HG03354 (cell line): ENCODE measurements at regions not wholly inside any gene's neighbourhood (a gene's known extent, or its start where the extent isn't known, plus 50 kb on each side); places are given as distances from the start of the nearest gene placed in this dataset.

Experiments used
- ATAC-seq: cut with Tn5 transposase; IDR thresholded peaks from one replicate; pipeline ENCODE4 v1.9.1; 2021; ENCODE audit warnings: mild to moderate bottlenecking; ENCODE audit not compliant: unreplicated experiment, poor library complexity, severe bottlenecking

DNA sequence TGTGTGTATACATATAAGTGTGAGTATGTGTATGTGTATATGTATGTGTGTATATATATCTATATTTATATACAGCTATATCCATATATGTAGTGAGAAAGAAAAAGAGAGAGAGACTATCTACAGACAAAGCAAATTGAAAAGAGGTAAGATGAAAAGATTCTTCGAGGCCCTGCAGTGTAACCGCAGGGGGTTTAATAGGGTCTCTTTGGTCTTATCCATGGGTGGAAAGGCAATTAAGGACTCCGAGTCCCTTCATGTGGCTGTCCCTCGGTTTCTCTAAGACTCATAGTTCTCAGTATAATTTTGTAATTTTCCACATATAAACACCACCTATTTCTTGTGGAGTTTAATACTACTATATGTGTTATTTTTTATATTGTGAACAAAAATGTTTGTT, 50.6 kb upstream of the JAZF1 start:
- no peak for ATAC-seq

DNA sequence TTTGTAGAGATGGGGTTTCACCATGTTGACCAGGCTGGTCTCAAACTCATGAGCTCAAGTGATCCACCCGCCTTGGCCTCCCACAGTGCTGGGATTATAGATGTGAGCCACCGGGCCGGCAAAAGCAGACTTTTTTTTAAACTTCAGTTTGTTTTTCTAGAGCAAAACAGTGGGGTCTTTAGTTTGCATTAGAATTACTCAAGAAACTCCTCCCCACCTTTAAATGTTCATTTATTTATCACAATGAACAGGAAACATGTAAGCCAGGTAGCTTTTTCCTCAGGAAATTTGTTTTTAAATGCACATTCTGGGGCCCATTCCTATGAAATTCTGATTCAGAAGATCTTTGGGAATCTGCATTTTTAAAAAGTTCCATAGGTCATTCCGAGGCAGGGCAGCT, 56.0 kb upstream of the JAZF1 start:
- ATAC-seq, result no peak

DNA sequence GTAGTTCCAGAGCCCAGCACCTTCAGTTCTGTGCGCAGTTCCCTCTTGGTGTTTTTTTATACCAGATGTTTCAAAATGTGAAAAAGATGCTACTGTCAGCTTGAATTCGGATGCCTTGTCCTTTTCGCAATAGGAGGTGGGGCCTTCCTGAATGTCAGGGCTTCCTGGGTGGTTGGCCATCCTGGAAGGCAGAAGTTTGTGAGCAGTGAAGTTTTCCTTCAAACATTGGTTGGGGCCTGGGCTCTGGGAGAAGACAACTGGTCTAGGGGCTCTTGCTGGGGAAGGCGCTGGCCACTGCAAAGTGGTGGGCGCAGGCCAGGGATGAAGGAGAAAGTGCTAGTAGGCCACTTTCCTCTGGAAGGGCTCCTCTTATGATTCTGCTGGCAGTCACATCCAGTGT, 56.8 kb upstream of the JAZF1 start:
- ATAC-seq, result no peak

DNA sequence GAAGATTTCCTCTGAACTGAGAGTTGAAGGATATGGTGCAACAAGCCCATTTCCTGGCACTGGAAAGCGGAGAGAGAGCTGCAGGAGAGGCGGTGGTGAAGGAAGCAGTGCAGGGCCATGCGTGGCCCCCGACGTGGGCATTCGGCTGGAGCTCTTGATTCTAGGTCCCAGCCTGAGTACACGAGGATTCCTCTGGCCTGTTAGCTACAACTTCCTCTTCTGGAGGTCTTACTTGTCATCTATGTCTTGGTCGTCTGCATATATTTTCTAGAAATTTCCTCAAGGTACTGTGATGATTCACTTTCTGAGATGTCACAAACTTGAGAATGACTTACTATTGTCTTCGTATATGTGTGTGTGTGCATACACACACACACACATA, 59.2 kb upstream of the JAZF1 start:
- no peak for ATAC-seq

DNA sequence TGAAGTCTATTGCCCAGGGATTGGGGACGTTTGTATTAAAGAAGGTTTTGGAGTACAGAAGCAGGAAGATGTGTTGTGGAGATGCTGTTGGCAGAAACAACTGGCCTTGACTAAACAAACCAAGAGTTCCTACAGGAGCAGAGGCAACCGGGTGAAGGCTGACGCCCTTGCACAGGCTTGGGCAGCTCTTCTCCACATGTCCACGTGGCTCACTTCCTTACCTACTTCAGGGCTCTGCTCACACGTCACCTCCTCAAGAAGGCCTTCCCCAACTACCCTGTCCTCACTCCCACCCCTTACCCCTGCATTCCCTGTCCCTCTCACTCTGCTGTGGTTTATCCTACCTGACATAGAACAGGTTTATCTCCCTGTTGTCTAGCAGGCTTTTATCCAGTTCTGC, 59.9 kb upstream of the JAZF1 start:
- ATAC-seq, result no peak

DNA sequence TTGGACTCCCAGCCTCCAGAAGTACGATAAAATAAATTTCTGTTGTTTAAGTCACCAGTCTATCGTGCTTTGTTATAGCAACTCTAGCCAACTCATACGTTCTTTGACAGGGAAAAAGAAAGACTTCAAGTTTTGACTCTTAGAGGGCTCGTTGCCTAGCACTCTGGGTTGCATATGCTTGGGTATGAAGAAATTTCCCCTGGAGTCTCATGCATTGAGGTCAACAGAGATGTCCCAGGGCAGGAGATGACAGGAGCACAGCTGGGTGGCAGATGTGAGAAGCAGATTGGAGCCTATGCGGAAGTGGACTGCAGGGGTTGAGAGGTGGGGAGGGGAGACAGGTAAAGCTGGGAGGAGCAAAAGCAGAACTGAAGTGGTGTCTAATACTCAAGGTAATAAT, 63.3 kb upstream of the JAZF1 start:
- no peak for ATAC-seq

DNA sequence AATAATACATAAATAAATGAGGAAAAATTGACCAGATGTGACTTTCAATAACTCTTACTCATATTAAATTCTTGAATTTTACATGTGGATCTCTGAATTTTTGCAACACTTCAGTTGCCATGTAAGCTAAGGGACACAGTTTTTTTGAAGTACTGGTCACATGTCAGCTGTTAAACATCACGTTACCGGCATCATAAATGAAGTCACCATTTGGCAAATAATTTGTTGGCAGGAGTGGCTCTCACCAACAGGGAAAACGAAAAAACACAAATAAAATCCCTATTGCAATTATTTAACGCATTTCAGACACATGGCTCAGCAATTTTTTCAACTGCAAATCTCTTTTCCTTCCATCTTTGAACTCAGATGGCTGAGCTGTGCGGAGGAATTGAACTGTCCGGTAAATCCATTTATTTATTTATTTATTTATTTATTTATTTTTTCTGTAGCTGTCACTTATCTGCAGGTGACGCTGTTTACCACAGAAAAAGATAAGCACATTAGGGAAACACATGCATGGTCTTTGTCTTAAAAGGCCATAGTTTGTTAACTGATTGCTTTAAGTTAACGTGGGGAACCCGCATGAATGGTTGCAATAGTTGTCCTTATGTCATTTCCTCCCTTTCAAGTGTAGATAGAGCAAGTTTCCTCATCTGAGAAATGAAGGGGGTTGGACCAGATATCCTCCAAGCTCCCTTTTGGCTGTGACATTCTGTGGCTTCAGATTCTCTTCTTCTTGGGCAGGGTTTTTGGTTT, 64.7 kb upstream of the JAZF1 start:
- no peak for ATAC-seq

DNA sequence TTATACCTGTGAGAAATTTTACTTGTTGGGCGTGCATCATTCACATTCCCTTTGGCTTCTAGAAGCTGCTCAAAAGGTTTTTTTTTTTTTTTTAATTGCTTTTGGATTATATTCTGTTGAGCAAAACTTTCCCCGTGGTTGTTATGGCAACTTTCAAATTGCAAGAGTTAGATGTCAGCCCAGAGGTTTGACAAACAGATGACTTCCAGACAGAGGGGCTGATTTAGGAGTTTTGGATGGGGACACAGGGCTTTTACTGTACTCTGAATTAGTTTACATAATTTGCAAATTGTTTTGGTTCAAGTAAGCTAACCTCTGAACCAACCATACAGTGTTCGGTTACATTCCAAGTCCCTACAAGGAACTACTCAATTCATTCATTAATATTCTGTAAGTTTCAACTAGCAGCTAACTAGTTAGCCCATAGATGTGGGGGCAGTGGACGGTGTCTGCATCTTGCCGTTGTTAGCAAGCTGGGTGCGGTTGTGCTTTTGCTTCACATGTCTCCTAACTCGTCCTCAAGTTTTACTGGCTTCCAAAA, 66.4 kb upstream of the JAZF1 start:
- no peak for ATAC-seq

DNA sequence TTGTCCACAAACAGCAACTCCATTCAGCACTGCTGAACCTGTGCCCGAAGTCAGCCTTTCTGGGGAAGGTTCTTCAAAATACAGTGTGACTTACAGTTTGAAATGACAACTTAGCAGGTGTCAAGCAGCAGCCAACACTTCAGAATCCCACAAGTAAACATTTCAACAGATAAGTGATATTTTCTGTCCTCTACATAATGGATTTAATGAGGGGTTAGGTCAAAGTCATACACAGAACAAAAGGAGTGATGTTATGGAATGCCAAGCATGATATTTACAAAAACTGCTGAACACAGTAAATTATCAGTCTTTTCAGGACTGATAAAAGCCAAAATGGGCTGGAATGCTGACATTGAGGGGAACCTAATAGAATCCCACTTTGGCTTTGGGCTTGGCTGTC, 77.6 kb upstream of the JAZF1 start:
- no peak for ATAC-seq

DNA sequence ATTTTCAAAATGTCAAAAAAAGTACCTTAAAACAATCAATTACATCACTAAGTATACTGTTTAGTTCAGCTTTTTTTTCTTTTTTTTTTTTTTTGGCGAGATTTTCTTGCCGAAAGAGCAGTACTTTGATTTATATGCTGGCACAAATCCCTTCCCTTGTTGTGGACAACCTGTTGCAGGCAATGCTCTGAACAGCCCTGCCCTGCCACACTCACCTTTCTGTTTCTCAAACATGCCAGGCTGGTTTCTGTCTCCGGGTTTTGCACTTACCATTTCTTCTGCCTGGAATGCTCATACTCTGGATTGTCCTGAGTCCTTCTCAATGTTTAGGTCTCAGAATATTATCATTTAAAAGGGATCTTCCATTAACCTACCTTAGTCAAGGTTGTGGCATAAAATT, 80.4 kb upstream of the JAZF1 start:
- ATAC-seq, result no peak

DNA sequence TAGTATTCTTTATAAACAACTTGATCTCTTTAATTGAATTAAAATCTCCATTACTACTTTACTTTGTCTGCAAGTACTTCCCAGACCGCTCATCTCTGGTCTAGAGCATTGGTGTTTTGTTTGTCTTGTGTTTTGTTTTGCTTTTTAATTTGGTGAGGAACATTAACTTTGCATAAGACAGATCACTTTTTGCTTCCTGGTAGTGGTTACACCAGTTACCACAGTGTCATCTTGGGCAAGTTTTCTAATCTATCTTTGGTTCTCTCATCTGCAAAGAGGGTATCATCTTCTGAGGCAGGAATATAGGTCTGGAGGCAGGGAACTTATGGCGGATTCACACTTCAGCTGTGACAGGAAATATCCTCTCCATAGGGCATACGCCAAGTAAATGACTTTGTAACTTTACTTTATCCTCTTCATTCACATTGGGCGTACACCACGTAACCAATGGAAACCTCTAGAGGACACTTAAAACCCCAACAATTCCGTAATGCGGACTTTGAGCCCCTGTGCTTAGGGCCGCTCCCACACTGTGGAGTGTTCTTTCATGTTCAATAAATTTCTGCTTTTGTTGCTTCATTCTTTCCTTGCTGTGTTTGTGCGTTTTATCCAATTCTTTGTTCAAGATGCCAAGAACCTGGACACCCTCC, 83.2 kb upstream of the JAZF1 start:
- ATAC-seq, result no peak

DNA sequence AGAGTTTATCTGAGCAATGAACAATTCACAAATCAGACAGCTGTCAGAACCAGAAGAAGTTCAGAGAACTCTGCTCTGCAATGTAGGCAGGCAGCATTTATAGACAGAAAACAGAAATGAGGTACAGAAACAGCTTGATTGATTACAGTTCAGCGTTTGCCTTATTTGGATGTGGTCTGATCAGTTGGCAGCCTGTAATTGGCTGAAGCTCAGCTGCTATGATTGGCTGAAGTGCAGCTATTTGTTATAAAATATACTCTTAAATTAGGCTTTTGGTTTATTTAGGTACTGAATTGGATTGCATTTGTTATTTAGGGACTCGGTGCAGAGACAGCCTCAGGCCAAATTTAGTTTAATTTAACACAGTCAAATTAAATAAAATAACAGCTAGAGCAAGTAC, 85.8 kb upstream of the JAZF1 start:
- ATAC-seq, result no peak

DNA sequence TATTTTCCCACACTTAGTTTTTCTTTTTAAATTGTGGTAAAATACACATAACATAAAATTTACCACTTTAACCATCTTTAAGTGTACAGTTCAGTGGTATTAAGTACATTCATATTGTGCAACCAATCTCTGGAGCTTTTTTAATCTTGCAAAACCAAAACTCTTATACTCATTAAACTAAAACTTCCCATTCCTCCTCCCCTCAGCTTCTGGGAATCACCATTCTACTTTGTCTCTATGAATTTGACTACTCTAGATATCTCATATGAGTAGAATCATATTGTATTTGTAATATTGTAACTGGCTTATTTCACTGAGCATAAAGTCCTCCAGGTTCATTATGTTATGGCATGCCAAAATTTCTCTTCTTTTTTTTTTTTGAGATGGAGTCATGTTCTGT, 86.4 kb upstream of the JAZF1 start:
- ATAC-seq, result no peak

DNA sequence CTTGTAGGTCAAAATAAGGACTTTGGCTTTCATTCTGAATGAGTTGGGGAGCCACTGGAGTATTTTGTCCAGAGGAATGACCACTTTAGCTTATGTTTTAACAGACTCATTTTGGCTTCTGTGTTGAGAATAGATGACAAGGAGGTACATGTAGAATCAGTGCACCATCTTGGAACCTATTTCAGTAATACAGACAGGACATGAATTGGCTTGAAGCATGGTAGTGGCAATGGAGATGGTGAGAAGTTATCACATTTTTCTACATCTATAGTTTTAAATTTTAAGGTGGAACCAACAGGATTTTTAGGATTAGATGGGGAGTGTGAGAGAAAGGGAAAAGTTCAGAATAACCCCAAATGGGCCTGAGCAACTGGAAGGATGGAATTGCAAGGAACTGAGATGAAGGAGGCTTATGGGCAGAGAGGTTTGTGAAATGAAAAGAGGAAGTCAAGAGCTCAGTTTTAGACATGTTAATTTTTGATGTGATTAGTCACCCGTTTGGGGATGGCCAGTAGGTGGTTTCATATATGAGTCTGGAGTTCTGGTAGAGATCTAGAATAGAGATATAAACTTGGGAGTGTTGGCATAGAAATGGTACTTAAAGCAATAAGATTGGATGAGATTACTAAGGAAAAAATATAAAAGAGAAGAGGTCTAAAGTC, 89.2 kb upstream of the JAZF1 start:
- no peak for ATAC-seq

DNA sequence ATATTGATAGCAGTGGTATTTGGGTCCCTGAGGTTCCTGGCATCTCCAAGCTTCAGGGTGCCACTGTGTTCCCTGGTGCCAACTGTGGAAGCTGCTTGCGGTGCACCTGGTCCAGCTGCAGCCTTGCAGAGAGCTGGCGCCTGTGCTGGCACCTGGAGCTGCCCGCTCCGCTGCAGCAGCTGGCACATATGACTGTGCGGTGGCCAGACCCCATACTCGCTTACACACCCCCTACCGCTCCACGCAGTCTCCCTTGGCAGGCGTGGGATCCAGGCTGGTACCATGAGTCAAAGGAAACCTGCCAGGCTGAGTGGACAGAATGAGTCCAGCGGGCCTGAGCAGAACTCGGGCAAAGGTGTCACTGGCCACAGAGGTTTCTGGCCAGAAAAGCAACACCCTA, 89.9 kb upstream of the JAZF1 start:
- no peak for ATAC-seq

DNA sequence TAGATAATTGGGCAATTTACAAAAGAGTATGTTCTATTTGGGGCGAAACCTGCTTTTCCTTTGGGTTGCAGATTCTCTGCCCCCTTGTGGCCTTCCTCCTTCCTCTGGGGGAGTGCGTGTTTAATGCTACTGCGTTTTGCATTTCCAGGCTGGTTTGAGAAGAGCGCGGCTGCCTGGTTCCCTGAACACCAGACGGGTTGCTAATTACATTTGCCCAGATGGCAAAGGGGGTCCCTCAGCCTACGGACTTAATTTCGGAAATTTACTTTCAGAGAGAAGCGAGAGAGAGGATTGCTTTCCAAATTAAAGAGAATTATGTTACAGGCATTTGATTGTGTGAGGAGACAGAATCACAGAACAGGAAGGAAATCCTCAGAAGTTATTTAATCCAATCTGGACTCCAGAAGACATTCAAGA, 91.9 kb upstream of the JAZF1 start:
- no peak for ATAC-seq

DNA sequence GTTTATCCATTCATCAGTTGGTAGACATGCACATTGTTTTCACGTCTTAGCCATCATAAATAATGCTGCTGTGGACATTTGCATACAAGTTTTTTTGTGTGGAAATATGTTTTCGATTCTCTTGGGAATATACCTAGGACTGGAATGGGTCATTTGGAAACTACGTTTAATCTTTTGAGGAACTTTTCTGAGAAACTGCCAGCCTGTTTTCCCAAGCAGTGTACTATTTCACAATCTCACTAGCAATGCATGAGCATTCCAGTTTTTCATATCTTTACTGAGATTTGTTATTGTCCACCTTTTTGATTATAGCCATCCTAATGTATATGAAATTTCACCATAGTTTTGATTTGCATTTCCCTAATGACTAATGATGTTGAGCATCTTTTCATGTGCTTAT, 95.7 kb upstream of the JAZF1 start:
- no peak for ATAC-seq

DNA sequence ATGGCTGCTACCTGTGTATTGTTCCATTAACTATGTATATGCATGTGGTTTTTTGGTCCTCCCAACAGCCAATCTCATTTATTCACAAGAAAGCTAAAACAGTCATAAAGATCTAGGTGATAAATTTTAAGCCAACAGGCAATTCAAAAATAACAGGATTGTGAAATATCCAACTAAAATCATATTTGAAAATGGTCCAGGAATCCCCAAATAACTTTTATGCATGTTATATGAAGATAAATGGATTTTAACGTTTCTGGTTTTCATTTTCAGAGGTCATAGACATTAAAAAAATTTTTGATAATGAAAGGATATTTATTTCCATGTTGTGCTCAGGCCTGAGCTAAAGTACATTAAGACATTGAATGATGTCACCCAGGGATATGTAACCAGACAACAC, 96.8 kb upstream of the JAZF1 start:
- ATAC-seq, result no peak

DNA sequence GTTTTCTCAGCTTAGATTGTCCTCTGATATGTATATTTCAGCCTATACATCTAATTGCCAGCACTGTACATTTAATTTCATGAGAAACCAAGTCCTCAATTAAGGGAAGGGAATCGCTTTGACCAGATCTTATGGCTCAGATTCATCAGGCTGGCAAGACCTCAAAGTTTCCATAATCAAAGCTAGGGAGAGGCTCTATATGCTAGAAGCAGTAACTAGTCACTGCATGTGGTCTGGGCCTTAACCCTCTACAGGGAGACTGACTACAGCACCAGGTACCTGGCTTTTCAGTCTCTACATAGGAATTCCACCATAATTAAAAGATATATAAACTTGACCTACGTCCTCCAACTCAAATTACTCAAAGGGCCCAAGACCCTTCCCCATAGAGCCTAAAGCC, 97.4 kb upstream of the JAZF1 start:
- no peak for ATAC-seq

DNA sequence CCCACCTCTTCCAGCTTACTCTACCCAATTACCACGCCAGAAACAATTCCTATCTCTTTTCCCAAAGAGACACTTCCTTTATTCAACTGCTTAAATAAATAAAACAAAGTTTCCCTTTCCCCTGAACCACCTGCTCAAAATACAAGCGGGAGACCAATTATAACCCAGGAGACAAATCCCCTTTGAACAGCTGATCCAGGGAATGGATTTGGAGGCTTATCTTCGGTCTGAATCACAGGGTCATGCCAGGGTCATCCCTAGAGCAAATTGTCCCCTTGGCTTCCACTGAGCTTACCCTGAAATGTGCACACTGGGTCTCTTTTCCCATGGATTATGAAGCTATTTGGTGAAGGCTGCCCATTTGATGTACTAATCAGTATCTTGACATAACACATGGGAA, 99.9 kb upstream of the JAZF1 start:
- ATAC-seq, result no peak

DNA sequence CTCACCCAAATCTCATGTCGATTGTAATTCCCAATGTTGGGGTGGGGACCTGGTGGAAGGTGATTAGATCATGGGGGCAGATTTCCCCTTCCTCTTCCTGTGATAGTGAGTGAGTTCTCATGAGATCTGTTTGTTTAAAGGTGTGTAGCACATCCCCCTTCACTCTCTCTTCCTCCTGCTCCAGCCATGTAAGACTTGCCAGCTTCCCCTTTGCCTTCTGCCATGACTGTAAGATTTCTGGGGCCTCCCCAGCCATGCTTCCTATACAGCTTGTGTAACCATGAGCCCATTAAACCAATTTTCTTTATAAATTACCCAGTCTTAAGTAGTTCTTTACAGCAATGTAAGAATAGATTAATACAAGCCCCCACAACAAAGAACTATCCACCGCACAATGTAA, 109.9 kb upstream of the JAZF1 start:
- no peak for ATAC-seq
